CD4-positive, alpha-beta T cell treated with Interleukin-4 for 1 hour (primary cell): ENCODE measurements at regions not wholly inside any gene's neighbourhood (a gene's known extent, or its start where the extent isn't known, plus 50 kb on each side); places are given as distances from the start of the nearest gene placed in this dataset.
"Not testable (repeated sequence)": the region's sequence is repeated elsewhere in the genome, so short reads cannot be mapped to it uniquely, and the experiment has no call there.

ENCODE experiments used
- DNase-seq, 2 donors: peaks; one replicate each; pipeline ENCODE4 v3.0.0-alpha.2; 2020 to 2022

DNA sequence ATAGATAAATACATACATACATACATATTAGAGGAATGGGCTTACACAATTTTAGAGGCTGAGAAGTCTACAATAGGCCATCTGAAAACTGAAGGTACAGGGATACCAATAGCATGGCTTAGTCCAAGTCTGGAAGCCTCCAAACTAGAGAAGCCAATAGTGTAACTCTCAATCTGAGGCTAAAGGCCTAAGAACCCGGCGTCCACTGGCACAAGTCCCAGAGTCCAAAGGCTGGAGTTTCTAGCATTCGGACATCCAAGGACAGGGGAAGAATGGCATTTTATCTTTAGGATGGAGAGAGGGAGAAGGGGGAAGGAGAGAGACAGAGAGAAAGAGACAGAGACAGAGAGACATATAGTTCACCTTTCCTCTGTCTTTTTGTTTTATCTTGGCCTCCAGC lies 63.7 kb upstream of the SYT4 start:
- no peak for DNase-seq

DNA sequence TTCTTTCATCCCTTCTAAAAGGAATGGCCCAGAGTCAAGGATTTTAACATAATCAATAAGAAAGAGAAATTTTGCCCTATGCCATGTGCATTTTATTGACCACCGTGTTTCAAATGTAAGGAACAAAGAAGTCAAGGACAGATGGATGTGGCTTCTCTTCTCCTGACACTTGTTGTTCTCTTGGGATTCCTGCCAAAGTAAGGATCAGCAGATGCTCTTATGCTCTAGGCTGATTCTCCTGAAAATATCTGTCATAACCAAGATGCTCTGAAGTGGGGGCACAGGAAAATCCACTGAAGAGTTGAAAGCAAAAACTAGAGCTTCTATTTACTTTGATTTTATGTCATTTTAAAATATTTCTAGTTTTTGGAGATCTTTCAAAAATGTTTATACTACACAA lies 72.9 kb upstream of the SYT4 start:
- no peak for DNase-seq

DNA sequence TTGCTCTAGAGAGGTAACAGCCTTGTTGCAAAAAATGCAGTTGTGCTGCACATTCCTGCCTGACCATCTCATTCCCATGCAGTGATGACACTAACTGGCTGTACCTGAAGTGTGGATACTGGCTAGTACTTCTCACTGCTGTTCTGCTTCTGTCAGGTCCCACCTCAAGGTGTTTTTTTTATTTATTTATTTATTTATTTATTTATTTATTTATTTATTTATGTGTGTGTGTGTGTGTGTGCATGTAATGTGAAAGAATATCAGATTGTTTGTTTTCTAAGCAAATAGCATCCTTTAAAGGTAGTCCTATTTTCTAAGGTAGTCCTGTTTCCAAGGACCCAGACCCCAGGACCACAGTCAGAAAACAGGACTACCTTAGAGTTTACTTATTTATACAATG lies 87.2 kb upstream of the SYT4 start:
- DNase-seq = no peak

DNA sequence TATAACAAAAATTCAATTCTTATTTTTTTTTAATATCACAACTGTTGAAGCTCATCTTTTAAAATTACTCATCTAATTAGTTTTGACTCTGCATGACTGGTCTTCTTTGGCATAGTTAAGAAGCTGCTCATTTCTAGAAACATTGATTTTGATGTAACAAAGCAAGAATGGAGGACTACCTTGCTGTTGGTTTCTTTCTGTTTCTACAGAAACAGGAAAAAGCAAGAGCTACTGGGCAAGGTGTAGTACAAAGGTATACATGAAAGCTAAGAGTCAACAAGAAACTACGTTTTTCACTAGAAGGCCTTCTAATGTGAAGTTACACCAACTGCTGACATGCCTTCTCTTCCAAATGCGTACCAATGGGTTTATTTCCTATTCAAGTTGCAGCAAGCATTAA lies 90.6 kb upstream of the SYT4 start:
- DNase-seq = no peak

DNA sequence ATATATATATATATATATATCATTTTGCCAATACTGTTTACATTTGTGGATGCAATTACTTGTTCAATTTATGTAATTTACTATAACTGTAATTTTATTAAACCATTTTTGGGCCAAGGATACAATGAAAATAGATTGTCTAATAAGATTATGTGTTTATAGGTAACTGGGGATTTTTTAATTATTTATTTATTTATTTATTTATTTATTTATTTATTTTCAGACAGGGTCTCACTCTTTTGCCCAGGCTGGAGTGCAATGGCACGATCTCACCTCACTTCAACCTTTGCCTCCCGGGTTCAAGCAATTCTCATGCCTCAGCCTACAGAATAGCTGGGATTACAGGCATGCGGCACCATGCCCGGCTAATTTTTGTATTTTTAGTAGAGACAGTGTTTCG lies 92.0 kb upstream of the SYT4 start:
- not testable (repeated sequence) for DNase-seq

DNA sequence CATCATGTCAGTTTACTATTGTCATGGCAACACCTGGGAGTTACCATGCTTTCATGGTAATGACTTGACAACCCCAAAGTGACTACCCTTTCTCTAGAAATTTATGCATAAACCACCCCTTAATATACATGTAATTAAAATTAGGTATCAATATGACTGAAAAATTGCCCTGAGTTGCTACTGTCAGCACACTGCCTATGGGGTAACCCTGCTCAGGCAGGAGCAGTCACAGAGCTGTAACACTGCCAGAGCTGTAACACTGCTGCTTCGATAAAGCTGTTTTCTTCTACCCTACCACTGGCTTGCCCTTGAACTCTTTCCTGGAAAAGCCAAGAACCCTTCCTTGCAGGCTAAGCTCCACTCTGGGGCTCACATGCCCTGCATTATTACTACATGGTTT lies 95.5 kb upstream of the SYT4 start:
- no peak for DNase-seq

DNA sequence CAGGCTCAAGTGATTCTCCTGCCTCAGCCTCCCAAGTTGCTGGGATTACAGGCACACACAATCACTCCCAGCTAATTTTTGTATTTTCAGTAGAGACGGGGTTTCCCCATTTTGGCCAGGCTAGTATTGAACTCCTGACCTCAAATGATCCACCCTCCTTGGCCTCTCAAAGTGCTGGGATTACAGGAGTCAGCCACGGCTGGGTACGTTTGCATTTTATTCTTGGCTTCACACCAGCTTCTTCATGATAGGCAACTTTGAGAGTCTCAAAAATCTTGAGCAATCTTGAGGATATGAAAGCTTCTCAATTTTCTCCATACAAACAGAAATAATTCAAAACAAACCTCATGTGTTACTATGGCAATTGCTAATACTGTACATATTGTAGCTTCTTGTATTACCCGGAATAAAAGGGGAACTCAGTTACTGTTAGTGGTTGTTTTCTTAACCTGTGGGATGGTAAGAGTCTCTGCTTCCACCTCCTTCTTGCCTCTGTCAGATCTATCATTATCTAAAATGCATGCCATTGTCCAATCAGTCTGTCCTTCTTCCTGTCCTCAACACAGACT lies 102.9 kb upstream of the SYT4 start:
- no peak for DNase-seq

DNA sequence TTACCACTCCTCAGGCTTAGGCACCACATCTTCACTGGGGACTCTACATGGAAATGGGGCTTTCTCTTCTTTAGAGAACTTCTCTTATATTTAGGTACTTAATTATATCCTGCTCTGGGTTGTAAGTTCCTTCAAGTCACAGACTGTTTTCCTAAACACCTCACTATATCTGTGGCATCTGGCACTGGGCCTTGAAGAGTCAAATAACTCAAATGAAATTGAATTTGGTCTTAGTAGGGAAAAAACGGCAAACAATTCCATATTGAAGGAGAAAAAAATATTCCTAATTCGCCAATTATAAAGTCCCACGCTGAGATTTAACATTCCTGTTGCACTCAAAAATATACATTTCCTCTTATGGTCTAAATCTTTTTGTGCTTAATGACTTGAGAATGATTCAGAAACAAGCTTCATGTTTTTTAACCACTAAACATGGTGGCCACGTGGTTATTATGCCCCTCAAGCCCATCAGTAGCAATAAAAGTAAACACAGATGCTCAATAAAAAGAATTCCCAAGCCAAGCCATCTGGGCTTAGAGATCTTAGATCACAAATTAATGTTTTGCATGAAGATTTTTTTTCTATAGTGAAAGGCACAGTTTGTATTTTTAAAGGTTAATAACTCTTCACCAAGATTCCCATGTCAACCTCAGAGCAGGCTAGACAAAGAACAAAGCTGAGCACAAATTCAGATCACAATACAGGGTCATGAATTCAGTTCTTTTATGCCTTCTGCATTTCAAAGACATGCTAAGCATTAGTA lies 105.5 kb upstream of the SYT4 start:
- DNase-seq = no peak

DNA sequence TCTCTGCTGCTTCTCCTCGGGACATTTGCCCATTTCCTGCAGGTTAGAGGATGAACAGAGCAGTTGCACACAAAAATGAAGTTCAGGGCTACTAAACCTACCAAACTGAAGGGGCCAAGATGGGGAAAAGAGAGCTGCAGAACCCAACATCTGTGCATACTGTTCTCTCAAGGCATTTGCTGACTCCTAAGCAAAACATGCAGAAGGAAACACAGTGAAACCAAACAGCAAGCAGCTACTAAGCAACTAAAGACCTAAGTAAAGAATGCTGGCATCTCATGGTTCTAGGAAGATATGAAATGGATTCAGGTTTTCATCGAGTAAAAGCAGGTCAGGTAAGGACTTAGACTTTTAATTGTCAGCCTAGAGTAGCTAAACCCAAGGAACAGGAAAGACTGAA lies 111.9 kb upstream of the SYT4 start:
- no peak for DNase-seq

DNA sequence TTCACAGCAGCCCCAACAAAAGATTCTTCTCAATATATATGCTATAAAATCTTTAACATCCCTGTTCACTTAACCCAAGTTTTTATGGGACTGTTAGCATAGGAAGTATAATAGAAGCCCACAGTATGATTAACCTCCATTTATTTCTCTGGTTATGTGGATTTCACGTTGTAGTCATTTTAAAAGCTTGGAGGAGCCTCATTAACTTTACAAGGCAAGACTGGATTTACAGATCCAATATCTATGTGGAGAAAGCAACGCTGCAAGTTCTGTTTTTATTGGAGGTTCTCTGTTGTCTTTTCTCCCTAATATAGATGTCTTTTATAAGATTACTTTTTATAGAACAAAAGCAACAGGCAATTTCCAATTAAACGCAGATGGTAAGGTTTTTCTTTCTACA lies 114.9 kb upstream of the SYT4 start:
- DNase-seq = no peak

DNA sequence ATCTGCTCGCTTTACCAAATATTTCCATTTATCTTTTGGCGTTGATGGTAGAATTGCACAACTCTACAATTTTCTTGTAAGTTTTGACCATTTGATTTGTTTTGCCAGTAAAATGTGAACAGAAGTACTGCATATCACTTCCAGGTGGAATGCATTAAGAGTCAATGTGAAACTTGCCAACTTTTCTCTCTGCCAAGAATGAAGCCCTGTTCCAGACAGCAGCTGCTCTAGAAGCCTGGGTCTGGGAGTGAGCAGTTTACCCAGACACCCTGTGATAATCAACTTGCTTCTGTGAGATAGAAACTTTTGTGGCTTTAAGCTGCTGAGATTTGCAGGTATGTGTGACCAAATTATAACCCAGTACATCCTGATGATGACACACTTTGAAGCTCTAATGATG lies 115.9 kb upstream of the SYT4 start:
- DNase-seq = no peak

DNA sequence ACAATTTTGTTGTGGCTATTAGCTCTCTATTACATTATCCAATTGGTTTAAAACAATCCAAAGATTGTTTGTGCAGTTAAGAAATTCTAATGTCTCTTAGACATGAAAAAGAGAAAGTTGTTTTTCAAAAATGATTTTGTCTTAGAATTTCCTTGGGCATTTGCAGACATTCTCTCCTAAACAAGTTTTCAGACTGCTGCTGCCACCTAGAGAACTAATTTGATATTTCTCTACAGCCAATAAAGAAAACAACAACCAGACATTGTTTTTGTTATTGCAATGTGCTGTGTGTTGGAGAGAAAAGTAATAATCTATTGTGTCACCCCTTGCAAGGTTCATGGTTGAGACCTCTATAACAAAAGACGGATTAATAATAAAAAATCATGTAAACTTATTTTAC lies 119.0 kb upstream of the SYT4 start:
- no peak for DNase-seq

DNA sequence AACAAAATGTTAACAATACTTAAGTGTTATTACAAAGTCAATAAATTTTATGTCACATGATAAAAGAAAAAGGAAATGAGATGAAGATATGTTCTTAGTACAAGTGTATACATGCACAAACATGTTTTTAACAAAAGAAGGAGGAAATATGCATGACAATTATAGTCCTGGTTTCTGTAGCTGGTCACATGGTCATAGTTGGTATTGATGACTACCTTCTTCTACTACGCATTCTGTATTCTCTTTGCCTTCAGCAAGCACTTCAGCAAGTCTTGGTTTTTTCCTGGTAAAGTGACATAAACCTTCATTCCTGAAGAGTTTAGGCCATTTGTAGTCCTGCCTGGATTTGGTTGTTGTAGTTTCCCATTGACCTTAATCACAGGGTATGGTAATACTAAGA lies 121.3 kb upstream of the SYT4 start:
- DNase-seq = no peak

DNA sequence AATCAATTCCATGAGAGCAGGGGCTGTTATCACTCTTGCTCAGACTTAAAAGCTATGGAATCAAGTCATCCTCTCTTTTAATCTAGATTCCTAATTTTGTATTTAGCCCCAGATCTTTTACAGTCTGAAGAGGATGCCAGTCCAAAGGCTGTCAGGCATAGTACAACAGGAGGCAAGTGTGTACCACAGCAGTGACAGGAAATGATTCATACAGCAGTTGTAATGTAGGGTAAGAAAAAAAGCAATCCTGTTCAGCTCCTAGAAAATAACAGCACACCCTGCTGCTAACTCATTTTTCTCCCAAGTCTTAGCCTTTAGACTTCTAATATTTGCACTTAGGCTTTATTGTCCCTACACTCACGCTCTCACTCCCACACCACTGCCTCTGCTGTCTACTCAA lies 127.8 kb upstream of the SYT4 start:
- no peak for DNase-seq

DNA sequence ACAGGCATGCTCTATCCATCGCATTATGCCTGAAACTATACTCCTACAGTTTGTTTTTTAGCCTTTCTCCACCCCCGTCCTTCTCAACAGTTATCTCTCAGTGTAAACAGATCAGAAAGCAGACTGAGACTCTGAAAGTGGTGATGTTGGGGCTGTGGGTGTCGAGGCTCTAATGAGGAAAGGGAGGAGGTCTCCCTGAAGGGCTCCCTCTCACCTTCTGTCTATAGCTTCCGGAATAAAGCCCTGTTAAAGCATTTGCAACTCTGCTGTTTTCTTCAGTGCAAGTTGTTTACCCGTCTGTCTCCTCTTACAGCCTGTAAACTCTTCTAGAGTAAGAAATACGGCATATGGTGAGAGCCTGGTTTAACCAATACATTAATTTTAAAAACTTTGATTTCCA lies 136.7 kb upstream of the SYT4 start:
- DNase-seq = no peak

DNA sequence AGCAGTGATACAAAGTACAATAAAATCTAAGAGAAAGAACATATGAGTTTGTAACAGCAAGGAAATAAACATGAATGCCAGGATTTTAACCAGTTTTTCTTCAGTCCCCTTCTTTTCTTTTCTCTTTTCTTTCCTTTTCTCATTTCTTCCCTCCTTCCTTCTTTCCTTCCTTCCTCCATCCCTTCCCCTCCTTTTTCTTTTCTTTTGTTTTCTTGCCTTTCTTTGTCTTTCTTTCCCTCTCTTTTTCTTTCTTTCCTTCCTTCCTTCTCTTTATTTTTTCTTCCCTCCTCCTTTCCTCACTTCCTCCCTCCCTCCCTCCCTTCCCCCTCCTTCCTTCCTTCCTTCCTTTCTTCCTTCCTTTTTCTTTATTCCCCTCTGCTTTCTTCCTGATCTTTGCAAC lies 142.8 kb upstream of the SYT4 start:
- DNase-seq = no peak

DNA sequence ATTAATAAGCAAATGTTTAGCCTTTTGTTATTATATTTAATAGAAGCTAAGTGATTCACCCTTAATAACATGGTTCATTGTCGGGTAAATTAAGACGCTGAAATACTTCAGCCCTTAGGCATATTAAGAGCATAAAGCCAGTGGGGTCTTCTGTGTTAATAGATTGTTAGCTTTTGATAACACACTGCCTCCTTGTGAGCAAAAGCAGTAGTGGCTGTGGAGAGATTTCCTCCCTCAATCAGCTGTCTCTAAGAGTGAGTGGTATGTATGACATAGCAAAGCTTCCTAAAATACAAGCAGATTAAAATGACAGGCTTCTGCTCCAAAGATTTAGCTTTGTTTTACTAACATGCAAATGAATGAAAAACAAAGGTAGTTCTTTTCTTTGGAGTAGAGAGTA lies 143.7 kb upstream of the SYT4 start:
- no peak for DNase-seq

DNA sequence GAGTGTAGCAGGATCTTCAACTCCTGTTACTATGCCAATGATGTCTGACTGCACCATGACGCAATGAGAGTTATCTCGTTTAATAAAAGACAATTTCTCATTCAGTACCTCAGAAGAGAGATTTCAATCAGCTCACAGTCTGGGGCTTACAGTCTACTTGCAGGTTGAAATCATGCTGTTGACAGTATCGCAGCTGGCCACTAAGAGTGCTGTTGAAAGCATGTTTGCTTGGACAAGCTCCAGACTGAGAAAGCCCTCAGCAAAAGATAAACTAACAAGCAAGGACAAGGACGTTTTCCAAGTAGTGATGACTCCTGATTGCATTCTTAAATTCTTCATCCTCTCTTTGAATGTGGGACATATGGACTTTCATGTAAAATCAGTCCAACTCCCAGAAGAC lies 145.2 kb upstream of the SYT4 start:
- no peak for DNase-seq

DNA sequence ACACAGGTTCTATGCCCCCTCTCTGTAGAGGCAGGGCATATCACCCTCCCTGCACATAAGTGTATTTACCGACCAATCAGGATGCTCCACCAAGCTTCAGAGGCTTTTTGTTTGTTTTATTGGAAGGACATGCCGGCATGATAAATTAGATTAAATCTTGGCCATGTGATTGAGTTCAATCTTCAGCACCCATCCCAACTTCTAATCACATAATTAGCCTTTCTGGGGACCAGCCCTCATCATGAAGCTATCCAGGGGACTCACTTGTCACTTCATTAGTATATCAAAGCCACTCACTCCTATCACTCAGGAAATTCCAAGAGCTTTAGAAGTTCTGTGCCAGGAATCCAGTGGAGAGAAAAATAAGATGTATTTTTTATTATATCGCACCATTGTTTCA lies 158.6 kb upstream of the SYT4 start:
- DNase-seq = no peak

DNA sequence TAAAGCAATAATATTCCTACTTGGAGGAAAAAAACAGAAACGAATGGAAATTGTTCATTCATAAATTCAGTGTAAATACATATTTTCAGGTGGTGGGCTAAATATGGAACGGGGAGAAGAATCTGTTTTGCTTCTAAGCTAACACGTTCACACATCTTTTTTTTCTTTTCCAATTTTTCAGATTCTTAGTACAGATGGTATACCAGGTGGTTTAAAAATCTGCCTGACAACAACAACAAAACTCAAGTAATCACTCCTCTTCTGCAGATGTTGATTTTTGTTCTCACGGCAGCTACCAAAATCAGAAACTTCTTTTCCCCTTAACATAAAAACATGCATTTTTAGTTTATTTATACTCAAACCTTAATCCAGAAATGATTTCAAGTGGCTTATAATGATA lies 164.8 kb upstream of the SYT4 start:
- DNase-seq = no peak

DNA sequence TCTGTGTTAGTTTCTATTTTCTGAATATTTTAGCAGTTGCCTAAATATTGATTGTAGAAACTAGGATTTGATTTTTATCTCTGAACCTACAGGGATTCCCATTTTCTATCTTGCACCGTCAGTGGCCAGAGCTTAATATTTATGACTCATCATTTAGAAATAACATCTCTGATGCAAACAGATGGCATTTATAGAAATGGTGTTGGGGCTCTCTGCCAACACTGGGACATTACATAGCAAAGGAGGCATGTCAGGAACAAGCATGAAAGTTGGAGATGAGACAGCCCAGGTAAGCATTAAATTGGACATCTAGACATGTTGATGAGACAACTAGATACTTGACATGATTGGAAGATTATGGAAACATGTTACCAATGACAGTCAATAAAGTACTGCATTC lies 165.3 kb upstream of the SYT4 start:
- no peak for DNase-seq

DNA sequence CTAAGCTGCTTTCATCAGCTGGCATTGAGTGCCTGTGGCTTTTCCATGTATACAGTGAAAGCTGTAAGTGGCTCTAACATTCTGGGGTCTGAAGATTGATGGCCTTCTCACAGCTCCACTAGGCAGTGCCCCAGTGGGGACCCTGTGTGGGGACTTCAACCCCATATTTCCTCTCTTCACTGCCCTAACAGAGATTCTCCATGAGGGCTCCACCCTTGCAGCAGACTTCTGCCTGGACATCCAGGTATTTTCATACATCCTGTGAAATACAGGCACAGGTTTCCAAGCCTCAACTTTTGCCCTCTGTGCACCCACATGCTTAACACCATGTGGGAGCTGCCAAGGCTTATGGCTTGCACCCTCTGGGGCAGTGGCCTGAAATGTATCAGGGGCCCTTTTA lies 188.2 kb upstream of the SYT4 start:
- DNase-seq = no peak

DNA sequence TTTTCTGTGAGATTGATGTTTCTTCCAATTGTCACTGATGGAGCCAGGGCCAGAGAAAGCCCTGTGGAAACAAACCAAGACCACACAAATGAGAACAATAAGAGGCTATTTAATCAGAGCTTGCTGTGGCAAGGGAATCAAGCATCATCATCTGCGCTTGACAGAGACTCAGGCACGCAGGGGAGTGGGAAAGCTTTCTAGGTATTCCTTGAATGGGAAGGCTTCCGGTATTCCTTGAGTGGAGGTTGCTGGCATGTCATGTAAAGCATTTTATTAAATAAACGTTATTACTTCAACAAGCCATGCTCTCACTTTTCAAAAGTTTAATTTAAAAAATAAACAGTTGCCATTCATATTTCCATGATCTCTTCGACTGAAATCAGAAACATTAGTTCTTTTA lies 194.6 kb upstream of the SYT4 start:
- no peak for DNase-seq

DNA sequence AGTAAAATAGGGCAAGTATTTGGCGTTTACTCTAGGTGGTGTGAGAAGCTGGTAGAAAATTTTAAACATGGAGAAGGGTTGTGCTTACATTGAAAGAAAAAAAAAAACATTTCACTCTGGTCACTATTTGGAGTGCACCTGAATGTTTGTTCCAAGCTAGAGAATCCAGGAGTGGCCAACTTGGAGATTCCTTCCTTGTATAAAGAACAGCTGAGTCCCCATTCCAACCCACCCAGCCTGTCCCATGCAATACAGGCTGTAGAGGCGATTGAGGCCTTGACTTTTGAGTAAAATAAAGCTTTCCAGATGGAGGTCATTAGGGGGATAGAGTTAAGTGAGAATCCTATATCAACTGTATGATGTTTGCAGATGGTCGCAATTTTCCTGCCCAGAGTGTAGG lies 203.8 kb upstream of the SYT4 start:
- no peak for DNase-seq

DNA sequence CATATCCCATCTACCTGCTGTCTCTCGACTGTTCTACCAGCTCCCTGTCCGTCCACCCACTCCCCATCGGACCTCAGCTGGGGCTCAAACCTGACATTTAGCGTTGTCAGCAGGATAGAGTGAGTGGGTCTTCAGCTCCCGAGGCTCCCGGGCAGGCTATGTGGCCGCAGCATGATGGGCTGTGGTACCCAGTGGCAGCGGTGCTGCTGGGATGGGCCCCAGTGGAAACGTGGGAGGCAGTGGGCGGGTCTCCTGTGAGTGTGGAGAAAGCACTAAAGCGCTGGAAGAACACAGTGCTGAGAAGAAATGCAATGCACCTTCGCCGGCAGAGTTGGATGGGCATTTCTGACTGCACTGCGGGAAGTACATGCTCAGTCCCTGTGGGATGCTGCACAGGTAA lies 204.8 kb upstream of the SYT4 start:
- DNase-seq = no peak
